HS-27A (cell line): ENCODE measurements at regions not wholly inside any gene's neighbourhood (a gene's known extent, or its start where the extent isn't known, plus 50 kb on each side); places are given as distances from the start of the nearest gene placed in this dataset.
"Not testable (repeated sequence)": the region's sequence is repeated elsewhere in the genome, so short reads cannot be mapped to it uniquely, and the experiment has no call there.

Experiments
- DNase-seq: peaks from one replicate; pipeline ENCODE4 v3.0.0-alpha.2; 2012; ENCODE audit warnings: low read depth, missing footprints

DNA sequence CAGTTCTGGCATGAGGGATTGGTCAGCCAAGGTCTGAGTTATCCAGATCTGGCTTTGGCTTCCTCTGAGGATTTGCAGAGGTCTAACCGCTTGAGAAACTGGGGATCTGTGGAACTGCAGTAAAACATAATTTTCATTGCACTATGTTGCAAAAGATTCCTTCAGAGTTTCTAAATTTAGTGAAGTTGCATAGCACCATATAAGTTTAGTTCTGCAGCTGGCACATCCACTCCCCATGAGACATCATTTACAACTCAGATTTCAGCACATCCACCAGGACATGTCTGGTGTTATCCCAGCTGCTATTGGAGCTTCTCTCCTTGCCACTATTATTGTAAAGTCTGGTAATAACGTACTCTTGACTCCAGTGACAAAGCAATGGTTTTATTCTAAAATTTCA is 181.5 kb downstream of the CWF19L2 start:
- no peak for DNase-seq

- DNase-seq, result no peak
Measured at GRCh38 chr11:107275632-107276031, 182.0 kb downstream of the CWF19L2 start.

DNA sequence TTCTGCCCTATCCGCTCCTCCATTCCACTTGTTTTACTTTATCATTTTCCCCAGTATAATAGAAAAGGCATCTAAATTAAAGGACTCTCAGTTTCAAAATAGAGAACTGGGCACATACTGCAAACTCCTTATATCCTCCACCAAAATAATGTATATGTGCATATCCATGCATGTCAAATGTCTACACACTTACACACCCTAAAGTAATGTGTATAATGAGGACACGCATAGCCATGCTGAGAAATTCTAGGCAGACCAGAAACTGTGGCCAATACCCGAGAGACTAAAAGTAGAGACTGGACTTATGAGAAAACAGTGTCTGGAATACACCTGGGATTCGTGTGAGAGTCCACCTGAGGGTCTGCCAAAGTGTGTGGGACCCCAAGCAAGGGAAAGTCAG is 183.5 kb downstream of the CWF19L2 start:
- DNase-seq, result no peak

GRCh38 chr11:107272561-107272960 is 185.1 kb downstream of the CWF19L2 start:
- DNase-seq, result no peak

- DNase-seq, result no peak
Measured at GRCh38 chr11:107271425-107271824, 186.2 kb downstream of the CWF19L2 start.

GRCh38 chr11:107268977-107269376 is 188.6 kb downstream of the CWF19L2 start:
- no peak for DNase-seq

GRCh38 chr11:107266455-107266854 is 191.2 kb downstream of the CWF19L2 start:
- no peak for DNase-seq

GRCh38 chr11:107265591-107266121 is 192.0 kb downstream of the CWF19L2 start:
- DNase-seq, result no peak

DNA sequence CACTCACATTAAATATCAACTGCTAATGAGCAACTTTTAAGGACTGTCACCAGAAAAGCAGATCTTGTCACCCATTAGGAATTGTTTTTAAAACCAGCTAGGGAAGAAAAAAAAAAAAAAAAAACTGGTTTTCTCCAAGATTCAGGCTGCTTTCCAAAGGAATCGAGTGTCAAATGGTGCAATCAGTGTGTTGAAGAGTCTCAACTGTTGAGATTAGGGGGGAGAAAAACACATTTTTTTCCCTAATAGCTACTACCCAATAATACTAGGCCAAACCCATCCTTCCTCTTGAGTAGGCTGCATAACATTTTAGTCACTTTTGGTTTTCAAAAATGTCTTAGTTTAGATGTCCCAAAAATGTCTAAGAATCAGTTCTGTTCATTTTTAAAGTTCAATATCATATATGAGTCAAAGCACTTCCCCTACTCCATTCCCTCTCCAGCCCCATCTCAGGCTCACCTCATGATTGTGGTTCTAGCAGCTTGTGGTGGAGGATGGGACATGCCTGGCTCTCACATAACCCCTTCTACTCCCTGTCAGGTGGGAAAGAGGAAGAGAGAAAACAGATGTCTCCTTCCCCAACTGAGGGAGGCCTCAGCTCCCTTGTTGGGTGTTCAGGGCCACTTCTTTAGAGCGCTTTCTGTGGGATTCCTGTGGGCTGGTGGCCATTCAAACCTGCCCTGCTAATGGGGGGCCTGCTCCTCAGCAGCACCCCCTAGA is 193.6 kb downstream of the CWF19L2 start:
- no peak for DNase-seq

DNA sequence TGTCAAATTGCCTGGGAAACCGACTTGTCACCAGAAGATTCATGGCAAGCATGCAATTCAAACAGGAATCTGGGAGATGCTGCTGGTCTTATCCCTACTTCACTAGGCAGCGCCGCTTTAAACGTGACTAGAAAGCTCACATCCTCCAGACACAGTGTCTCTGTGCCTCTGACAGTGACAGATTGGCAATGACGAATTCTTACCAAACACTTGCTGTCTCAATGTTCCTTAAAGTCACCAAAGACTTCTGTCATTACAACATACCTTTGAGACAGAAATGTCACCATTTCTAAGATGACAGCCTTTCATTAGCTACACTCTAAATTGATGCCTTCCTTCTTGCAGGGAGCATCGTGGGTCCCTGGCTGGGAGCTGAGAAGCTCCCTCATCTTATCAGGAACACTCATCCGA is 197.8 kb downstream of the CWF19L2 start:
- DNase-seq, result no peak

DNA sequence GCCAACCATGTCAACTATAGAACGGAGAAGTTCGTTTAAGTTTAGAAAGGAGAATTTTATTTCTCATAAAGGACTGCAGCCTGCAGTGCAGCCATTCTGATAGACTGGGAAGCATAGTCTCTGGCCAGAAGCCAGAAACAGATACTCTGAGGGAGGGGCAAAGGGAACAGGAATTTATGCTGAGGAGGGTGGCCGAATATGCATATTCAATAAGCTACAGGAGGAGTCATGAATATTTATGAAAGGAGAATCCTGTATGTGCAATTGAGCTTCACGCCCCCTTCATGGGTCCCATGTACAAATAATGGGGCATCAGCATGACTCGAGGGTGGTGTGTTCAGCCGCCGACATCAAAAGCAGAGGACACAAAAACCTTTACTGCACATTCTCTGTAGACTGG is 199.9 kb downstream of the CWF19L2 start:
- no peak for DNase-seq

- DNase-seq, result not testable (repeated sequence)
Measured at GRCh38 chr11:107253661-107254060, 204.0 kb downstream of the CWF19L2 start.

GRCh38 chr11:107252429-107253161 is 205.0 kb downstream of the CWF19L2 start:
- no peak for DNase-seq

- DNase-seq, result no peak
Measured at GRCh38 chr11:107251298-107251697, 206.3 kb downstream of the CWF19L2 start.

GRCh38 chr11:107250017-107250416 is 207.6 kb downstream of the CWF19L2 start:
- no peak for DNase-seq

GRCh38 chr11:107249054-107249453 is 208.6 kb downstream of the CWF19L2 start:
- no peak for DNase-seq

- DNase-seq, result no peak
Measured at GRCh38 chr11:107247167-107247861, 210.3 kb downstream of the CWF19L2 start.

- DNase-seq, result no peak
Measured at GRCh38 chr11:107243929-107244328, 213.7 kb downstream of the CWF19L2 start.

- no peak for DNase-seq
Measured at GRCh38 chr11:107232451-107232850, 214.2 kb upstream of the GUCY1A2 start.

DNA sequence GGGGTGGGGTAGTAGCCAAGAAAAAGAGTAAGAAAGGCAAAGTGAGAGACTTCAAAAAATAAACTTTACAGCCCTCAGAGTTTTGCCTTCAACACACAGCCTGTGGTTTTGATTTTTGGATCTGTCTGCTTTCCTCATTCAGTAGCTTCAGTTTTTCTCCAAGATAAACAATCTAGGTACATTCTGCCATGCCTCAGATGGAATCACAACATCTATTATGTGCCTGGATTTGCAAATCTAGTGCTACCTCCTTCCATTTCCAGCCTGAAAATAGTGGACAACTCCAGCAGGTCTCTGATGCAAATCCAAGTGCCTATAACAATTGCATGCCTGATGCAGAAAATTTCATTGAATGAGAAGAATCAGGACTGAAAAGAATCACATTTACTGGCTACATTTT is 206.6 kb upstream of the GUCY1A2 start:
- no peak for DNase-seq

DNA sequence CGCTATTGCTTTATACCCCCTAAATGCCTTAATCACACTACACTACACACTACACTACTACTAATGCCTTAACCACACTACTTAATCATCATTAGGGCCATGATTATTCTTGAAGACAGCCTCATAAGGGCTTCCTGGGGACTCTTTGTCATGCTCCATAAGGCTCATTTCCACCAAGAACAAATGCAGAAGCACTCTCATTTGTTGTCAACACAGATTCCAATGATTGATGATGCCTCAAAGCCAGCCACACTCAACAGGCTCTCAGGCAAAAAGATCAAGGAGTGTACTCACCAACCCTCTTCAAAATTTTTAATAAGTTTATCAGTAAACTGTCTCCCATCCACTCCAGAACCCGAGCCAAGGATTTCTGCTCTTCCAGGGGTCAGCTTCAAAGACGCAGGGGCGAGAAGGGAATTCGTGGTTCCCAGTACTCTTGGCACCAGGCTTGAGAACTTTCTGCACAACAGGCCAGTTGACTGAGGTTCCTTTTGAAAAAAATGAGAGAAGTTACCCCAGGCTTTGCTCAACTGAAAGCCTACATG is 204.7 kb upstream of the GUCY1A2 start:
- DNase-seq, result no peak

GRCh38 chr11:107222431-107222830 is 204.2 kb upstream of the GUCY1A2 start:
- no peak for DNase-seq
